Suprapubic skin (tissue), 3 donors: ENCODE measurements at regions not wholly inside any gene's neighbourhood (a gene's known extent, or its start where the extent isn't known, plus 50 kb on each side); places are given as distances from the start of the nearest gene placed in this dataset.

Experiments
- CTCF ChIP-seq, 2 donors: fragments of 200-600 bp in 1 of 2; fragments of 450-650 bp in 1 of 2; sonication (generic) in 1 of 2; IDR thresholded peaks; one replicate each; pipeline ENCODE4 v1.5.1; 2016 to 2019; ENCODE audit warnings: antibody characterized with exemption in 2 of 2, mild to moderate bottlenecking in 1 of 2, moderate library complexity in 1 of 2
- EP300 ChIP-seq: sonication (generic); formaldehyde crosslinking; IDR thresholded peaks from one replicate; pipeline ENCODE4 v1.6.1; 2017; ENCODE audit warnings: antibody characterized with exemption
- POLR2A ChIP-seq, 2 donors: fragments of 450-650 bp; IDR thresholded peaks; one replicate each; pipeline ENCODE4 v1.6.1; 2017; ENCODE audit warnings: antibody characterized with exemption in 2 of 2, mild to moderate bottlenecking in 2 of 2, moderate library complexity in 2 of 2

GRCh38 chr20:56195946-56196345 lies 52.6 kb upstream of the MC3R start:
- TF ChIP-seq CTCF (IDR thresholded peaks at IDR 0.05) (no peak), POLR2A (IDR thresholded peaks at IDR 0.05) (no peak), EP300 (no peak)
